ENCODE measurements at regions not wholly inside any gene's neighbourhood (a gene's known extent, or its start where the extent isn't known, plus 50 kb on each side); places are given as distances from the start of the nearest gene placed in this dataset.

DNA sequence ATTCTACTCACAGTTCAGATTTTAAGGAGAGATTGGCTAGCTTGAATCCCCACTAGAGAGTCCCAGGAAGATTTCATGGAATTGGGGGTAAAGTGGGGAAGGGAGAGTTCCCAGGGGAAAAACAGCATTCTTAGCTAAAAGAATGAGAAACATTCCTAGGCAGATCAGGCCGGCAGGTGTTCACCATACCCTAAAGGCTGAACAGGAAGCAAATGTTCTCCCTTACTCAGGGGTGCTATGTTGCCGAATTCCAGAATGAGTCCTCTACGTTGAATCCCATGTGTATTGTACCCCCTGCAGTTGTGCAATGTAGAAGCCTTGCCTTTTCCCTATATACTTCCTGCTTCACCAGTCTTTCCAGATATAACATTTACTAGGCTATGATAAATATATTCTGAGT, 135.2 kb upstream of the NCAM1 start:
- TF ChIP-seq, protein P1, sequence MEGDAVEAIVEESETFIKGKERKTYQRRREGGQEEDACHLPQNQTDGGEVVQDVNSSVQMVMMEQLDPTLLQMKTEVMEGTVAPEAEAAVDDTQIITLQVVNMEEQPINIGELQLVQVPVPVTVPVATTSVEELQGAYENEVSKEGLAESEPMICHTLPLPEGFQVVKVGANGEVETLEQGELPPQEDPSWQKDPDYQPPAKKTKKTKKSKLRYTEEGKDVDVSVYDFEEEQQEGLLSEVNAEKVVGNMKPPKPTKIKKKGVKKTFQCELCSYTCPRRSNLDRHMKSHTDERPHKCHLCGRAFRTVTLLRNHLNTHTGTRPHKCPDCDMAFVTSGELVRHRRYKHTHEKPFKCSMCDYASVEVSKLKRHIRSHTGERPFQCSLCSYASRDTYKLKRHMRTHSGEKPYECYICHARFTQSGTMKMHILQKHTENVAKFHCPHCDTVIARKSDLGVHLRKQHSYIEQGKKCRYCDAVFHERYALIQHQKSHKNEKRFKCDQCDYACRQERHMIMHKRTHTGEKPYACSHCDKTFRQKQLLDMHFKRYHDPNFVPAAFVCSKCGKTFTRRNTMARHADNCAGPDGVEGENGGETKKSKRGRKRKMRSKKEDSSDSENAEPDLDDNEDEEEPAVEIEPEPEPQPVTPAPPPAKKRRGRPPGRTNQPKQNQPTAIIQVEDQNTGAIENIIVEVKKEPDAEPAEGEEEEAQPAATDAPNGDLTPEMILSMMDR (conservative IDR thresholded peaks at IDR 0.05 in 1 of 2, IDR thresholded peaks at IDR 0.05 in 1 of 2; ENCODE audit: extremely low read depth in 1 of 2, insufficient read depth in 1 of 2, low read depth in 1 of 2, low read length in 2 of 2): no peak
- TF ChIP-seq EZH2 (IDR thresholded peaks at IDR 0.05; ENCODE audit: borderline replicate concordance, low read length): no peak
